ELF-1 (cell line): ENCODE measurements at regions not wholly inside any gene's neighbourhood (a gene's known extent, or its start where the extent isn't known, plus 50 kb on each side); places are given as distances from the start of the nearest gene placed in this dataset.

ENCODE experiments used
- DNase-seq: peaks from one replicate; pipeline ENCODE4 v3.0.0-alpha.2; 2016; ENCODE audit warnings: low read depth, low spot score

DNA sequence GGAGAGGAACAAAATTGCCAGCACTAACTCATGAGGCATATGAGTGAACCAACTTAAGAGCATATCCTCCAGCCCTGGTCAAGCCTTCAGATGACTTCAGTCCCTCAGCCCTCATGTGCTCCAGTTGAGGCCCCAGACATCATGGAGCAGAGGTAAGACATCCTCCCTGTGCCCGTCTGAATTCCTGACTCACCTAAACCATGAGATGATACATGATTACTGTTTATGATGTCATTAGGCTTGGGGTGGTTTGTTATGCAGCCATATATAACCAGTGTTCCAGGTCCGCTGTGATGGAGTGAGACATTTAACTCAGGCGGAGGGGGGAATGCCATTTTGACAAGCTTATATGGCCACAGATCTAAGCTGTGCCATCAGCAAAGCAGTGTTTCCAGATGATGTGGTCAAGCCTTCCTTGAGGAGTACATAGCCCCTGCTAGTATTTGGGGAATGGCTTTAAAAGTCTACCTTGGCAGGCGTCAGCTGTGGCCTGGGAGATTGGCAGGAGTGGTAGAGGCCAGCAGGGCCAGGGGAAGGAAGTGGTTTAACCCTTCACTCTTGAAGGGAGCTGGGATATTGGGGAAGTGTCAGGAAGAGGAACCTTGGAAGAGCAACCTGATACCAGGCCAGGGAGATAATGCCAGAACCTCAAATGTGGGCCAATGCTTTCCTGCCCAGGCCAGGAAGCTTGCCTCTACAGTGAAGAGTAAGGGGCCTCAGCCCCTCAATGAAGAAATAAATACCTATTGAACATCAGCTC, 343.0 kb upstream of the PODXL start:
- no peak for DNase-seq

DNA sequence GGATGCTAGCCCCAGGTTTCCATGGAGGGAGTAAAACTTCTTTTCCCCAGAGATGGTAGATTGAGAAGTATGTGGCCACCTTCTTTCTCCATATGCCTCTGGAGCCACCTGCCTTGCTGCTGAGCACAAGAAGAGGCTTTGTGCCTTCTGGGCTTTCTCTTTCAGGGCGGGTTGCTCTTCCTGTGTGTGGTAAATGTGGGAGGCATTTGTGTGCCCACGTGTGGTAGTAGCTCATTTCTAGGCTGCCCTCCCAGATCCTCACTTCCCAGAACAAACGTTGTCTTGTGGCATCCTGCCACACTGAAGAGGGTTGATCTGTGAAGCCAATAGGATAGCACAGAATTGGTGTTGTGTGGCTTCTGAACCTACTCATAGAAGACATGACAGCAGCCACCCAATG, 342.0 kb upstream of the PODXL start:
- no peak for DNase-seq

DNA sequence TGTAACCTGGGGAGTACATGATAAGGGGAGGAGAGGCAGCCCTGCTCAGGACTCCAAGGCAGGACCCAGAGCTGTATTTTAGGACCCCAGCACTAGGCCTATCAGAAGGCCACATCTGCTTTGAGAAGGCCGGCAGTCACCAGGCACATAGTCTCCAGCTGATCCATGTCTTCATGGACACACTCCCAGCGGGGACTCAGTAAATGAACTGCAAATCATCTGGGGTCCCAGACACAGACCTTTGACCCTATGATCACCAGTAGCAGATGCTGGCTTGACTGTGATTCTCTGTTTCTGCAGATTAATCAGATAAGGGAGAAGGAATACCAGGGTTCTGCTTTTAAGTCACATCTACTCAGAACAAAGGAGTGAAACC, 341.4 kb upstream of the PODXL start:
- DNase-seq = no peak

GRCh38 chr7:131897016-131897789, 340.8 kb upstream of the PODXL start:
- peak; percentile 91 for DNase-seq

GRCh38 chr7:131896165-131896863, 339.9 kb upstream of the PODXL start:
- peak; percentile 74 for DNase-seq

GRCh38 chr7:131895541-131896164, 339.2 kb upstream of the PODXL start:
- DNase-seq = no peak

DNA sequence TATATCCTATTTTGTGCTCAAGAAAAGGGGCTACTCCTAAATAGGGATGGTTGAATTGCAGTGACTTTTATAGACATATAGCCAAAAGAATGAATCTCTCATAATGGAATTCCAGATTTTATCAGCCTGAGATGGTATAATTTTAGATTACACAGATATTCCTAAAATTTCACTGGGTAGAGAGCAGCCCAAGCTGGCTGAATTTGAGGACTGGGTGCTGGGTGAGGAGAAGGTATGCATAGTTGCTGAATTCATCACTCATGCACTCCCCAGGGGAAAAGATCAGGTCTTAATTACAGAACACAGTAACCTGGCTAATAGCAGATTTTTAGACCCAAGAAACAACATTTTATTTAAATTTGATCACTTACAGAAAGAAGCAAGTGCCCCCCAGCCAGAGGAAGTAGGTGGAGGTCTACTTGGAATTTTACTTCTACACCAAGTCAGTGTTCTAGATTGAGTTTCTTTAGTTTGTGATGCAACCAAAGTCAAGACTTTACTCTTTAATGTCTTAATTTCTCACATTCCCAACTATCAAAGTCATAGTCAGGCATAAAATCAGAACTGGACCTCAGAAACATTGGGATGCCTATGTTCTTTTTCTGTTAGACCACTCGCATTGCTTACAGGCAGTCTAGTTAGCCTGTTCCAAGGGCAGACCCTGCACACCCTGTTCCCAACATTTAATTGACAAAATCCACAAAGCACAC, 337.4 kb upstream of the PODXL start:
- DNase-seq = no peak

- no peak for DNase-seq
These were observed 333.7 kb upstream of the PODXL start for GRCh38 chr7:131890176-131890575.

GRCh38 chr7:131889572-131890150, 333.2 kb upstream of the PODXL start:
- DNase-seq = no peak

DNA sequence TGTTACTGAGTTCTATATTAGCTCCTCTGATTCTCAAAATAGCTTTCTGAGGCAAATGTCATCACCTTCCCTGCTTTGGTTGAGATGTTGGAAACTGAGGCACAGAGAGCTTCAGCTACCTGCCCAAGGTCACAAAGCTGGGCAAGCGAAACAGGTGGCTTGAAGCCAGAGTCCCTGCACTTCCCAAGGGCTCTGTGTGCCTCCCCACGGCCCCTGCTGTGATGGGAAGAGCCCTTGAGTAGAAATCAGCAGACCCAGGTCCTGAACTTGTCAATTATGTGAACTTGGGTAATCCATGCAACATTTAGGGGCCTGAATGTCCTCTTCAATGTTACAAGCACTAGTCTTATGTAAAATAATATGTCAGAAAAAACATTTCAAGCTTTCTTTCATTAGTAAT, 327.3 kb upstream of the PODXL start:
- no peak for DNase-seq

DNA sequence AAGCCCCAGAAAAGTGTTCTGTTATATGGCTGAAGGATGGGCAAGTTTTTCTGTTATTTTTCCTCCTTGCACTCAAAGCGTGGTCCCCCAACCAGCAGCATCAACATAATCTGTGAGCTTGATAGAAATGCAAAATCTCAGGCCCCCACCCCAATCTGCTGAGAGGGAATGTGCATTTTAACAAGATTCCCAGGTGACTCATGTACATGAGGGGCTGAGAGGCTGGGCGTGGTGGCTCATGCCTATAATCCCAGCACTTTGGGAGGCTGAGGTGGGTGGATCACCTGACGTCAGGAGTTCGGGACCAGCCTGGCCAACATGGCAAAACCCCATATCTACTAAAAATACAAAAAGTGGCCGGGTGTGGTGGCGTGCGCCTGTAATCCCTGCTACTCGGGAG, 326.8 kb upstream of the PODXL start:
- DNase-seq = no peak

- DNase-seq = no peak
These were observed 325.9 kb upstream of the PODXL start for GRCh38 chr7:131882321-131882720.

DNA sequence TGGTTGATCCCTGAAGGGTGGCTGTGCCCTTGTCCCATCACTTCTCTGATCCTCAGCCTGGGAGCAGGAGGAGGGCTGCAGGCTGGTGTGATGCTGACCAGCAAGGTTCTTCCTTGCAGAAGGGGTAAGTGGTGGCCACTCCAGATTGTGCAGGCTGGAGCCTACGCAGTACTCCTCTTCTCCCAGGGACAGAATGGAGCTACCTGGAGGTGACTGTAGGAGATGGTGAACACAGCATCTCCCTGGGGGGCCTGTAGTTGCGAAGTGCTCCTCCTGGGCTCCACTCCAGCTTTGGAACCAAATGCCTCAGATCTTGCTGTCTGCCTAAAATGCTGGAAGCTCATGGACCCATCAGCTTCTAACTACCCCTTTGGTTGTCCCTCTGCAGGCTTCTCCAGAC, 323.6 kb upstream of the PODXL start:
- no peak for DNase-seq

GRCh38 chr7:131879424-131879823, 323.0 kb upstream of the PODXL start:
- no peak for DNase-seq

GRCh38 chr7:131878777-131879176, 322.3 kb upstream of the PODXL start:
- no peak for DNase-seq

DNA sequence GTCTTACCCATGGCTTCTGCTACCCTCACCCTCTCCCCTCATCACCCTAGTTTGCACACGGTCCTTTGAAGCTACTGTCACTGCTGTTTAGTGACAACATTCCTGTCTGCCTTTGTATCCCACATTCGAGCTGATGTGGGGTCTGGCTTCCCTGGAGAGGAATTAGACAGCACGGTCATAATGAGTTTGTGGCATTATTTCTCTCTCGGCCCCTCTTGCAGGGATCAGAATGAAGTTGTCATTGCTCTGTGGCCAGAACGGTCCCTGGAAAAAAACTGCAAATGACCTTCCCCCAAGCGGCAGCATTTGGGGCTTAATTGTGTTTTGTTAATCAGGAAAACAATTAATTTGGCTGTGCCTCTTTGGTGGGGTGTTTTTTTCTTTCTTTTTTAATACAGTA, 317.2 kb upstream of the PODXL start:
- no peak for DNase-seq

DNA sequence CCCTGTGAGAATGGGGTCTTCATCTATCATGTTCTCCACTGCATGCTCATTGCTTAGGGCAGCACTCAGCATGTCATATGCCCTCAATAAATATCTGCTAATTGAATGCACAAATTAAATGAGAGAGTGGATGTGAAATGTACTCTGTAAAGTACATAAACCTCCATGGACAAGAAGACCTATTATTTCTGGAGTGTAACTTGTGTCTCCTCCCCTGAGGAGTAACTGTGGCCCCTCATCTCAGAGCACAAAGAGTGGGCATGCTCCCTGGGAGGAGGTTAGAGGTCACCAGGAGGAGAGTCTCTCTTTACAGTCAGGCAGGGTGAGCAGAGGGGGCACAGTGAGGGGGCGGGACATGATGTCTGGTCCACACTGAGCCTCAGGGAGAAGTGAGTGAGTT, 313.6 kb upstream of the PODXL start:
- DNase-seq = no peak

DNA sequence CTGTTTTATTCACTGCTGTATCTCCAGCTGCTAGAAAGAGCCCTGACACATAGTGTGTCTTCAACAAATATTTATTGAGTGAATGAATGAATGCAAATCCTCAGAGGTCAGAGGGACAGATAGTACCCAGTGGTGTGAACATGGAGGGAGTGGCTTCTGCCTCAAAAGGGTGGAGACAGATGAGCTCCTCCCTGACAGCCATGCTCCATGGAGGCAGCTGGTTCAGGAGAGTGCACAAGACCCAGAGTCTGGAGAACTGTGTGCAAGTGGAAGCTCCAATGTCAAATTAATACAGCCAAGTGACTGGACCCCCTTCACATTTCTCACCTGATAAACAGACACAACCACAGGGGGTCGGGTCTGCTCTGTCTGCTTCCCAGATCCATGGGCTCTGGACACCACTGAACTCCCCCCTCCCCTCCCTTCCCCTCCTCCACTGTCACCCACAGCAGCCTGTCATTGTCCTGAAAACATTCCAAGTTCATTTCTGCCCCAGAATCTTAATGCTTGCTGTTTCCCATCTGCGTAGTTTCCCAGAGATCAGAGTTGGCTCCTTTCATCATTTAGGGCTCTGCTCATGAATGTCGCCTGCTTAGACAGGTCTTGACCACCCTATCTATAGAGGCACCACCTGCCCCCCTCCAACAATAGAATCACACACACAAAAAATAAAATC, 312.9 kb upstream of the PODXL start:
- DNase-seq = no peak

GRCh38 chr7:131867461-131867860, 311.0 kb upstream of the PODXL start:
- no peak for DNase-seq

DNA sequence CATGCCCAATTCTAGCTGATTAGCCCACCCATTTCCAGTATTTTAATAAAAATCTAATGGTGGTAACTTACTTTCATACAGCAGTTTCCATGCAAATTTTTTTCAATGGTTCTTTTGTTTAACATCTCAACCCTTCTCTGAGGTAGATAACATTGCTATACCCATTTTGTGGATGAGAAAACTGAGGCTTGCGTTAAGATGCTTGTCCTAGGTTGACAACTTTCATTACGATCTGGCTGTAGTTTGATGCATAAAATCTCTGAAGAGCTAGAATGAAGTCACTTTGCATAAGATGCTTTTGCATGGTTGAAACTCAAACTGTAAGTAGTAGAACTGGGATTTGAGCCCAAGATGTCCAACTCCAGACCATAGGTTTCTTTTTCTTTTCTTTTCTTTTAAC, 309.5 kb upstream of the PODXL start:
- no peak for DNase-seq
